HUES6 (cell line): ENCODE measurements at regions not wholly inside any gene's neighbourhood (a gene's known extent, or its start where the extent isn't known, plus 50 kb on each side); places are given as distances from the start of the nearest gene placed in this dataset.
"Not testable (repeated sequence)": the region's sequence is repeated elsewhere in the genome, so short reads cannot be mapped to it uniquely, and the experiment has no call there.

ENCODE experiments used
- H3K27ac ChIP-seq: 2 replicates; pipeline ENCODE4 v1.7.0; 2013; ENCODE audit warnings: low read depth, mild to moderate bottlenecking, low read length, inconsistent platforms
- H3K27me3 ChIP-seq: 2 replicates; pipeline ENCODE4 v1.6.1; 2013; ENCODE audit warnings: low read length; ENCODE audit not compliant: control insufficient read depth, insufficient read depth
- H3K36me3 ChIP-seq: 2 replicates; pipeline ENCODE4 v1.6.1; 2013; ENCODE audit warnings: low read length; ENCODE audit not compliant: control insufficient read depth, insufficient read depth
- H3K4me1 ChIP-seq: 2 replicates; pipeline ENCODE4 v1.6.1; 2013; ENCODE audit warnings: low read length; ENCODE audit not compliant: control insufficient read depth, insufficient read depth
- H3K4me3 ChIP-seq: 2 replicates; pipeline ENCODE4 v1.5.1; 2013; ENCODE audit warnings: low read depth, low read length
- H3K9ac ChIP-seq: one replicate; pipeline ENCODE4 v1.6.1; 2013; ENCODE audit warnings: mild to moderate bottlenecking, low read length
- H3K9me3 ChIP-seq: 2 replicates; pipeline ENCODE4 v1.6.1; 2013; ENCODE audit warnings: low read depth, low read length; ENCODE audit not compliant: control insufficient read depth, insufficient read depth

GRCh38 chr14:97166497-97166896 is 369.3 kb downstream of the VRK1 start:
- Histone ChIP-seq H3K9me3 (no peaks in the 10 kb centered on the region), H3K36me3 (no peaks in the 10 kb centered on the region), H3K27me3 (no peaks in the 10 kb centered on the region), H3K27ac (no peak overlapping the region), H3K4me1 (no peaks in the 10 kb centered on the region), H3K4me3 (no peak overlapping the region), H3K9ac (no peak overlapping the region)

- H3K36me3 ChIP-seq, result not testable (repeated sequence)
Observed at GRCh38 chr14:97167577-97167976, 370.4 kb downstream of the VRK1 start.

GRCh38 chr14:97172644-97173043 is 375.5 kb downstream of the VRK1 start:
- Histone ChIP-seq H3K9me3 (no peaks in the 10 kb centered on the region), H3K27me3 (no peaks in the 10 kb centered on the region), H3K4me3 (no peak overlapping the region), H3K36me3 (no peaks in the 10 kb centered on the region), H3K27ac (no peak overlapping the region), H3K9ac (no peak overlapping the region), H3K4me1 (no peaks in the 10 kb centered on the region)

More at GRCh38 chr14:97167577-97167976, 370.4 kb downstream of the VRK1 start:
- H3K9ac ChIP-seq, H3K4me1 ChIP-seq, H3K27me3 ChIP-seq, H3K4me3 ChIP-seq, H3K9me3 ChIP-seq, H3K27ac ChIP-seq: not testable (repeated sequence)

- Histone ChIP-seq H3K4me3 (no peak overlapping the region), H3K9ac (no peak overlapping the region), H3K36me3 (no peaks in the 10 kb centered on the region), H3K9me3 (no peaks in the 10 kb centered on the region), H3K27me3 (no peaks in the 10 kb centered on the region), H3K4me1 (no peaks in the 10 kb centered on the region; the same call in 1 of the 2 replicates), H3K27ac (no peak overlapping the region)
Observed at GRCh38 chr14:97177016-97177415, 379.8 kb downstream of the VRK1 start.

- no peak overlapping the region for H3K27ac ChIP-seq
- no peaks in the 10 kb centered on the region for H3K27me3 ChIP-seq
- H3K4me3 ChIP-seq, result no peak overlapping the region
- no peaks in the 10 kb centered on the region for H3K36me3 ChIP-seq
- H3K9me3 ChIP-seq, result no peaks in the 10 kb centered on the region
- H3K9ac ChIP-seq, result no peak overlapping the region
- H3K4me1 ChIP-seq, result no peaks in the 10 kb centered on the region; the same call in 1 of the 2 replicates
Observed at GRCh38 chr14:97177635-97178034, 380.5 kb downstream of the VRK1 start.

- Histone ChIP-seq H3K9me3 (no peaks in the 10 kb centered on the region), H3K27me3 (no peaks in the 10 kb centered on the region), H3K27ac (no peak overlapping the region), H3K4me3 (no peak overlapping the region), H3K4me1 (no peaks in the 10 kb centered on the region; the same call in 1 of the 2 replicates), H3K9ac (no peak overlapping the region), H3K36me3 (no peaks in the 10 kb centered on the region)
Observed at GRCh38 chr14:97178781-97179180, 381.6 kb downstream of the VRK1 start.

- H3K9me3 ChIP-seq, result no peaks in the 10 kb centered on the region
- H3K4me3 ChIP-seq, result no peak overlapping the region
- H3K9ac ChIP-seq, result no peak overlapping the region
- no peaks in the 10 kb centered on the region for H3K36me3 ChIP-seq
- H3K27me3 ChIP-seq, result no peaks in the 10 kb centered on the region
- no peak overlapping the region for H3K27ac ChIP-seq
- no peaks in the 10 kb centered on the region; the same call in 1 of the 2 replicates for H3K4me1 ChIP-seq
Observed at GRCh38 chr14:97179573-97179972, 382.4 kb downstream of the VRK1 start.

GRCh38 chr14:97180304-97181200 is 383.4 kb downstream of the VRK1 start:
- H3K4me1 ChIP-seq, result no peaks in the 10 kb centered on the region; the same call in 1 of the 2 replicates
- no peaks in the 10 kb centered on the region for H3K36me3 ChIP-seq
- H3K27me3 ChIP-seq, result no peaks in the 10 kb centered on the region
- H3K9ac ChIP-seq, result no peak overlapping the region
- no peak overlapping the region for H3K27ac ChIP-seq
- H3K9me3 ChIP-seq, result no peaks in the 10 kb centered on the region
- H3K4me3 ChIP-seq, result no peak overlapping the region

GRCh38 chr14:97185186-97185585 is 388.0 kb downstream of the VRK1 start:
- no peaks in the 10 kb centered on the region for H3K27me3 ChIP-seq

GRCh38 chr14:97187916-97188315 is 390.7 kb downstream of the VRK1 start:
- Histone ChIP-seq H3K36me3 (no peaks in the 10 kb centered on the region), H3K4me3 (no peak overlapping the region), H3K9me3 (no peaks in the 10 kb centered on the region), H3K27me3 (no peaks in the 10 kb centered on the region), H3K9ac (no peak overlapping the region), H3K4me1 (no peaks in the 10 kb centered on the region), H3K27ac (no peak overlapping the region)

More at GRCh38 chr14:97185186-97185585, 388.0 kb downstream of the VRK1 start:
- Histone ChIP-seq H3K27ac (no peak overlapping the region), H3K4me1 (no peaks in the 10 kb centered on the region; the same call in 1 of the 2 replicates), H3K4me3 (no peak overlapping the region), H3K36me3 (no peaks in the 10 kb centered on the region), H3K9me3 (no peaks in the 10 kb centered on the region), H3K9ac (no peak overlapping the region)

- Histone ChIP-seq H3K36me3 (no peaks in the 10 kb centered on the region), H3K27me3 (no peaks in the 10 kb centered on the region; the same call in 1 of the 2 replicates), H3K4me1 (no peaks in the 10 kb centered on the region), H3K4me3 (no peak overlapping the region), H3K27ac (no peak overlapping the region), H3K9ac (no peak overlapping the region), H3K9me3 (0 out of 2 replicates have a peak, but pooled peaks cover 2% of the 10 kb centered on the region)
Observed at GRCh38 chr14:97196336-97196735, 399.2 kb downstream of the VRK1 start.
